ENCODE measurements at regions not wholly inside any gene's neighbourhood (a gene's known extent, or its start where the extent isn't known, plus 50 kb on each side); places are given as distances from the start of the nearest gene placed in this dataset.

GRCh38 chr2:5540856-5541255, 151.3 kb upstream of the SOX11 start:
- DNase-seq (ENCODE audit: low spot score), result no peak

DNA sequence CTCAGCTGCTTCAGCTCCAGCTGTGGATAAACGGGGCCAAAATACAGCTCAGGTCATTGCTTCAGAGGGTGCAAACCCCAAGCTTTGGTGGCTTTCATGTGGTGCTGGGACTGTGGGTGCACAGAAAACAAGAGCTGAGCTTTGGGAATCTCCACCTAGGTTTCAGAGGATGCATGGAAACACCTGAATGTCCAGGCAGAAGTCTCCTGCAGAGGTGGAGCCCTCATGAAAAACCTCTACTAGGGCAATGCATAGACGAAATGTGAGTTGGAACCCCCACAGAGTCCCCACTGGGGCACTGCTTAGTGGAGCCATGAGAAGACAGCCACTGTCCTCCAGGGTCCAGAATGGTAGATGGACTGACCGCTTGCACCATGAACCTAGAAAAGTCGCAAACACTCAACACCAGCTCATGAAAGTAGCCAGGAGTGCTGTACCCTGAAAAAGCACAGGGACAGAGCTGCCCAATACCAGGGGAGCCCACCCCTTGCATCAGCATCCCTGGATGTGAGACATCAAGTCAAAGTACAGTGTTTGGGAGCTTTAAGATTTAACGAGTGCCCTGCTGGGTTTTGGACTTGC, 147.9 kb upstream of the SOX11 start:
- DNase-seq (ENCODE audit: low spot score), result no peak

GRCh38 chr2:5546181-5546580, 146.0 kb upstream of the SOX11 start:
- DNase-seq (ENCODE audit: low spot score), result no peak

DNA sequence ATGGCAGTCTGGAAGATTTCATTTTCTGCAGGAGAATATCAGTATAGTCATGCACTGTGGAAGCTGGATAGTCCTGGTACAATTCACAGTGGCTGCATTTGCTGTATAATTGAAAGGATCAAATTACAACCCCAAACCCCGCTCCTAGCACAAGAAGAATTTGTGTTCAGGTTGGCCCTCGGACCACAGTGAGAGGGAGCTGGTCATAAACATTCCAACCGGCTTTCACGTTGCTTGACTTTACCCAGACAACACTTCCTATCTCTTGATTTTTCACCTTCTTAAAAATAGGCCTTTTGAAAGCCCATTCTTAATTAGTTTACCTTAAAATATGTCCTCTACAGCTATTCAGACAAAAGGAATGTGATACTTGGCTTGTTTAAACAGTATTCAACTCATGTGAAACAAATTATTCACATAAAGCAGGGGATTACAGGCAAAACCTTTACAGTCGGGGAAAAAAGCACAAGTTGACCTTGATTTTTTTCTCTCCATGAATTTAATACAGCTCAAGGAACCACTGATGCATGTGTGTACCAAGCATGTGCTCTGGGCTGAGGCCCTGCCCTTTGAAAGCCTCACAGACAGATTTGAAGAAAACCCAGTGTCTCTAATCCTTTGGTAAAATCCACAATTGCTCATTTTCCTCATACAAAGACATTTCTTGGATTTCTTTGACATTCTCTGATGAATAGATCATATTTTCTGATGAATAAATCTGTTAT, 143.0 kb upstream of the SOX11 start:
- no peak for DNase-seq (ENCODE audit: low spot score)

DNA sequence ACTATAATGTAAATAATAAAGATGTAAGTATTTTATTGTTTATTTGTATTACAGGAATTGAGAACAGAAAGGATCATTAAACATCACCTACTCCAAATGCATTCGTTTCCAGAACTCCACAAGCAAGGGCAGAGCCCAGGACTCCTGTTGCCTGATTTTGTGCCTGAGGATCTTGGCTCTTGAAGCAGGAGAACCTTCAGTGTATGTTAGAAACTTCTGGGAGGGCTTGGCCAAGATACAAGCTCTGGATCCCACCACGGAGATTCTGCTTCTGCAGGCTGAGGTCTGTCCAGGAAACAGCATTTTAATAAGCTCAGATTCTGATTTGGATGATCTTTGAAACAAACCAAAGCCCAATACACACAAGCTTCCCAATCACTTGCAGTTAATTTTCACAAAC, 142.4 kb upstream of the SOX11 start:
- DNase-seq (ENCODE audit: low spot score), result no peak

- no peak for DNase-seq (ENCODE audit: low spot score)
These were observed 136.5 kb upstream of the SOX11 start for GRCh38 chr2:5555636-5556035.

DNA sequence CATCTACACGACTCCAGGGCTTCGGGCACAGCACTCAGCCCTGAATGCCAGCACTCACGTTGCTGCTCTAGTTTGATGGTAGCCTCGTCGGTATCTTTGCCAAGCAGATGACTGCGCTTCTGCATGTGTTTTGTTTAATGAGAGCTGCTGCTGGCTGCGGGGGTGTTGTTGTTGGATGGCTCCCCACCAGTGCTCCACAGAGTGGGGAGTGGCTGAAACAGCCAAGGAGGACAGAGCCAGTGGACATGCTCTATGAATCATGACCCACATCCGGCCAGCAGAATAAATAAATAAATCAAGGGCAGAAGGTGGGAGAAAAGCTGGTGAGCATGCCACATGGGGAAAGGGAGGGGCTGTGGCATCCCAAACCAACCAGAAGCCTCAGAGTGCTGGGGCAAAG, 131.2 kb upstream of the SOX11 start:
- no peak for DNase-seq (ENCODE audit: low spot score)

GRCh38 chr2:5562426-5562825, 129.8 kb upstream of the SOX11 start:
- DNase-seq (ENCODE audit: low spot score), result no peak

GRCh38 chr2:5562865-5563264, 129.3 kb upstream of the SOX11 start:
- DNase-seq (ENCODE audit: low spot score), result no peak

DNA sequence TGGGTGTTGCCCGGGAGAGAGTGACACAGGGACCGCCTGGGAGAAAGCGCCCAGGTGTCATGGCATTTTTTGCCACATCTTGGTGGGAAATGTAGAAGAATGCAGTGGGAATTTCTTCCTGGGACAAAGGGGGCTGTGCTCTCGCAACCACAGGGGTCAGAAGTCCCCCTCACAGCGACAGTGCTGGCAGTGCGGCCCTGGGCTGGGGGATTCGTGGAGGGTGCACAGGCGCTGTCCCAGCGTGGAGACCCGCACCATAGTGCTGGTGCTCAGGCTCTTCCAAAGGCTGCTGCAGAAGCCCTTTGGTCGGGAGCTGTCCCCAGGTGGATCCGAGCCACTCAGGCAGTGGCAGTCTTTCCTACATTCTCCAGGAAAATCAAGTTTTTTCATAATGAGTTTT, 128.8 kb upstream of the SOX11 start:
- no peak for DNase-seq (ENCODE audit: low spot score)

- DNase-seq (ENCODE audit: low spot score), result no peak
These were observed 122.9 kb upstream of the SOX11 start for GRCh38 chr2:5569256-5569655.

DNA sequence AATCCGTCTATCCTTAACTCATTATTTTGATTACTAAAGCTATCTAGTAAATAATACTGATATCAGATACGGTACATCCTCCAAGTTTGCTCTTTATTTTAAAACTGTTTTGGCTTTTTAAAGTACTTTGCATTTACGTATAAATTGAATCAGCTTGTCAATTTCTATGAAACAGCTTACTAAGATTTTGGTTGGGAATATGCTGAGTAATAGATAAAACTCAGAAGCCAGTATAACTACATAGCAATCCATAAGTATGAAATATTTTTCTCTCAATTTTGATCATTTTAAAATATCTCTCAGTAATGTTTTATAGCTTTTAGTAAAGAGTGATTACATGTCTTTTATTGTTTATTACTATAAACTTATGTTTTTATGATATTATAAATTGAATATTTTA, 116.2 kb upstream of the SOX11 start:
- no peak for DNase-seq (ENCODE audit: low spot score)

- no peak for DNase-seq (ENCODE audit: low spot score)
These were observed 104.4 kb upstream of the SOX11 start for GRCh38 chr2:5587766-5588165.

- no peak for DNase-seq (ENCODE audit: low spot score)
These were observed 103.6 kb upstream of the SOX11 start for GRCh38 chr2:5588601-5589000.

DNA sequence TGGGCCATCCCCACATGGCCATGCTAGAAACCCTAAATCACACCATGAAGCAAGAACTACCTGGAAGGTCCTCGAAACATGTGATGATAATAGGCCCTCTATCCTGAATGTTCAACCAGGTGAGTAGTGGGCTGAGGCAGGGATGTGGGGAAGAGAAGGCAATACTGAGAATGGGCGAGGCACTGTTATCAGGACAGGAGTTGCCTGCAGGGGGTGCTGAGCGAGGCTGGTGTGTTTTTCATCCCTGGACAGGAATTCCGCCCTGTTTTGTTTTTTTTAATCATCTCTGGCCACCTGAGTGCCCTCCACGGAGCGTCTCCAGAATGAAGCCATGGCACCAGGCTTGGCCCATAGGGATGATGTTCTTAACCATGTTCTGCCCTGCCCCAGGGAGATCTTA, 103.0 kb upstream of the SOX11 start:
- DNase-seq (ENCODE audit: low spot score), result no peak

GRCh38 chr2:5590886-5591285, 101.3 kb upstream of the SOX11 start:
- DNase-seq (ENCODE audit: low spot score), result no peak

DNA sequence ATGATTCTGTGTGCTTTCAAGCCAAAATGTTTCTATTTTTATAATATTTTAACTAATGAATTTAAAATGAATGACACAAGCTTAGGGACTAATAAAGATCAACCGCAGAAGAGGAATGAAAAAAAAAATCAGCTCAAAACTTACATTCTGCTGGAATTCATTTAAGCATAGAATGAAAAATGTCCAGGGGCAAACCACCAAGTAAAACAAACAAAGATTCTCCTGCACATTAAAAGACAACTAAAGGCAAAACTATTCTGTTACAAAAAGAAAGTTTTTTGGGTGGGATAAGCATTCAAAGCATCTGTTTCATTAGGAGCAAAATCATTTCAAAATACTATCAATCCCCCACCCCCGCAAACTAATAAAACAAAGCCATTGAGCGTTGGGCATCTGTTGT, 99.3 kb upstream of the SOX11 start:
- DNase-seq (ENCODE audit: low spot score), result no peak

GRCh38 chr2:5594249-5594695, 97.9 kb upstream of the SOX11 start:
- no peak for DNase-seq (ENCODE audit: low spot score)

DNA sequence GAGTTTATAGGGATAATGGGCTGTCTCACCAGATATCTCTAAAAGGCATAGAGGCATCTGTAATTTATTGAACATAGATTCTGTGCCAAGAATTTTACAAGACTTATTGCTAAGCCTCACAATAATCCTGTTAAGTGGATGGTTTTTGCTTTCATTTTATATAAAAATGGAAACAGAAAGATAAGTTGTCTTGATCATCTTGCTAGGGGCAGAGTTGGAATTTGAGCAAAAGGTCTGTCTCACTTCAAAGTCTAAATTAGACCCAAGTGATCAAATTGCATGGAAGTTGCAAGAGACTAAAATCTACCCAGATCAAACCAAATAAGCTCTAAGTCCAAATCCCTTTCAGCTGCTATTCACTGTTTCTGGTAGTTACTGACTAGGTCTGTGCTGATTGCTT, 95.3 kb upstream of the SOX11 start:
- DNase-seq (ENCODE audit: low spot score), result no peak

- no peak for DNase-seq (ENCODE audit: low spot score)
These were observed 94.0 kb upstream of the SOX11 start for GRCh38 chr2:5598156-5598555.

DNA sequence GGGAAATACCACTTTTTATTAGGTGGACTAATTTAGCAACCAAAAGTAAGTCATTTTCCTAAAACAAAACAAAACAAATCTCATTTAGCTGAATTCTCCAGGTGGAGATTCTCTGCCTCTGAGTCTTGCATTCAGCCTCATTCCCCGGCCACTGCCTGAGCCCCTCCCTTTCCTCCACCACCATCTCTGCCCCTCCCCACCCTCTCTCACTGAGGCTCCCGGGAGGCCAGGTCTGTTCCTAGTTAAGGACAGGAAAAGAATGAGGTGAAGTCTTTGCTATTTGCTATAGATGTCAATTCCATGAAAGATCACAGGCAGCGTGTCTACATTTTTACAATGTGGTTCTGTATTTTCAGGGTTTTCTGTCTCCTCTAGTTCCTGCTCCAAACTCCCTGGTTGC, 83.0 kb upstream of the SOX11 start:
- DNase-seq (ENCODE audit: low spot score), result no peak

- no peak for DNase-seq (ENCODE audit: low spot score)
These were observed 79.5 kb upstream of the SOX11 start for GRCh38 chr2:5612666-5613065.

DNA sequence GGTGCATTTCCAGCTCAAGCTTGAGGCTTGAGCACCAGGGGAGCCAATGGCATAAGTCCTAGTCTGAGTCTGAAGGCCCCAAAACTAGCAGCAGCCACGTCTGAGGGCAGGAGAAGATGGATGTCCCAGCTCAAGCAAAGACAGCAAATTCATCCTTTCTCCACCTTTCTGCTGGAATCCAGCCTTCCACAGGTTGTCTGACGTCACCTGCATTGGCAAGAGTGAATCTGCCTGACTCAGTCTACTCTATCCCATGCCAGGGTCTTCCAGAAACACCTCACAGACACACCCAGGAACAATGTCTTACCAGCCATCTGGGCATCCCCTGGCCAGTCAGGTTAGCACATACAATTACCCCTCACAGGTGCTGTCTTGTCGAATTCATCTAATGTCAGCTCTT, 76.2 kb upstream of the SOX11 start:
- no peak for DNase-seq (ENCODE audit: low spot score)

DNA sequence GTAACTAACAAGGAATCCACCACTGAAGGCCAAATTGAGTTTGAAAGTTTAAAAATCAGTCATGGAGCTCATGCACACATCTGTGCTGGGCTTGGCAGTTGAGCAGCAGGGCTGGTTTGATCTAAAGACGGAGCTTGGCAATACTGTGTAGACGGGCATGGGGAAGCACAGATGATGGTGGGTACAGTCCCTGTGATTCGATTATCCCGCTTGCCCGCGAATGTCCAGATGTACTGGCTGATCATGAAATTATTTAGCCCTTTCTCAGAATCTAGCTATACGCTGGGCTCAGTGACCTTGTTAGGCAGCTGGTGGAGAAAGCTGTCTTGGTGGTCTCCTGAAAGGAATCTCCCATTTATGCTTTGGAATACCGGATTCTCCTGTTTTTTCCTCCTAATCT, 74.8 kb upstream of the SOX11 start:
- no peak for DNase-seq (ENCODE audit: low spot score)
